Stimulated activated naive B cell treated with anti-CD40 and anti-IgM and Interleukin-4, amounts not matched to agents 10 μg/mL and 1 μg/mL and 100 μg/mL, for 72 hours (primary cell): ENCODE measurements at regions not wholly inside any gene's neighbourhood (a gene's known extent, or its start where the extent isn't known, plus 50 kb on each side); places are given as distances from the start of the nearest gene placed in this dataset.
"Not testable (repeated sequence)": the region's sequence is repeated elsewhere in the genome, so short reads cannot be mapped to it uniquely, and the experiment has no call there.

Experiments
- ATAC-seq, 2 donors: fragments of 150-1000 bp; cut with Tn5 transposase; replicated peaks; 2 replicates each; pipeline ENCODE4 v1.10.0; 2021; ENCODE audit warnings: moderate library complexity in 1 of 2
- DNase-seq: peaks from one replicate; pipeline ENCODE4 v3.0.0; 2021
- H3K27ac Mint-ChIP-seq: one replicate; pipeline ENCODE4 v1.8.0; 2022; ENCODE audit warnings: mild to moderate bottlenecking, mixed read lengths
- H3K27me3 Mint-ChIP-seq, 2 donors: one replicate each; pipeline ENCODE4 v1.8.0; 2022; ENCODE audit warnings: mixed read lengths in 2 of 2
- H3K36me3 Mint-ChIP-seq, 2 donors: one replicate each; pipeline ENCODE4 v1.8.0; 2022; ENCODE audit warnings: mixed read lengths in 2 of 2, mild to moderate bottlenecking in 1 of 2
- H3K4me1 Mint-ChIP-seq, 2 donors: one replicate each; pipeline ENCODE4 v1.8.0; 2022; ENCODE audit warnings: mixed read lengths in 2 of 2, mild to moderate bottlenecking in 1 of 2
- H3K4me3 Mint-ChIP-seq, 2 donors: one replicate each; pipeline ENCODE4 v1.8.0; 2022; ENCODE audit warnings: mild to moderate bottlenecking in 2 of 2, mixed read lengths in 2 of 2, moderate library complexity in 1 of 2
- H3K9me3 Mint-ChIP-seq, 2 donors: one replicate each; pipeline ENCODE4 v1.8.0; 2022; ENCODE audit warnings: mixed read lengths in 2 of 2, mild to moderate bottlenecking in 1 of 2

- ATAC-seq (no peak), DNase-seq (no peak)
- peaks cover 7% of the 10 kb centered on the region in 2 donors for H3K4me1 Mint-ChIP-seq
- H3K27me3 Mint-ChIP-seq = peaks cover 15 to 19% of the 10 kb centered on the region in 2 donors
- peaks cover 9 to 12% of the 10 kb centered on the region in 2 donors for H3K9me3 Mint-ChIP-seq
- H3K4me3 Mint-ChIP-seq = no peak overlapping the region
- no peak overlapping the region for H3K27ac Mint-ChIP-seq
- H3K36me3 Mint-ChIP-seq = peaks cover 0 to 5% of the 10 kb centered on the region in 2 donors
Observed at GRCh38 chr5:152056931-152057330, 132.3 kb upstream of the GLRA1 start.

- Mint-ChIP-seq H3K4me1 (no peaks in the 10 kb centered on the region), H3K36me3 (peaks cover 0 to 10% of the 10 kb centered on the region in 2 donors), H3K27ac (no peak overlapping the region), H3K27me3 (peaks cover 15 to 19% of the 10 kb centered on the region in 2 donors), H3K9me3 (peaks cover 27 to 28% of the 10 kb centered on the region in 2 donors), H3K4me3 (no peak overlapping the region)
- DNase-seq (no peak), ATAC-seq (no peak)
Observed at GRCh38 chr5:152052470-152052869, 127.8 kb upstream of the GLRA1 start.

GRCh38 chr5:152051499-152052454 lies 127.1 kb upstream of the GLRA1 start:
- Mint-ChIP-seq H3K4me3 (no peak overlapping the region), H3K9me3 (peaks cover 29 to 30% of the 10 kb centered on the region in 2 donors), H3K36me3 (peaks cover 0 to 10% of the 10 kb centered on the region in 2 donors), H3K4me1 (no peaks in the 10 kb centered on the region), H3K27ac (no peak overlapping the region), H3K27me3 (peaks cover 15 to 19% of the 10 kb centered on the region in 2 donors)
- DNase-seq = no peak
- no peak for ATAC-seq

- no peak for ATAC-seq
- H3K4me3 Mint-ChIP-seq = no peak overlapping the region
- H3K27me3 Mint-ChIP-seq = no peaks in the 10 kb centered on the region
- no peak for DNase-seq
- peaks cover 0 to 5% of the 10 kb centered on the region in 2 donors for H3K36me3 Mint-ChIP-seq
- H3K4me1 Mint-ChIP-seq = no peaks in the 10 kb centered on the region
- H3K9me3 Mint-ChIP-seq = peaks cover 22 to 25% of the 10 kb centered on the region in 2 donors
- no peak overlapping the region for H3K27ac Mint-ChIP-seq
Observed at GRCh38 chr5:152046361-152046760, 121.7 kb upstream of the GLRA1 start.

GRCh38 chr5:152038856-152039255 lies 114.2 kb upstream of the GLRA1 start:
- not testable (repeated sequence) for H3K36me3 Mint-ChIP-seq, H3K9me3 Mint-ChIP-seq, H3K27ac Mint-ChIP-seq, H3K4me3 Mint-ChIP-seq, H3K4me1 Mint-ChIP-seq, DNase-seq, H3K27me3 Mint-ChIP-seq, ATAC-seq

GRCh38 chr5:152026328-152027024 lies 101.8 kb upstream of the GLRA1 start:
- DNase-seq (peak; percentile 23), ATAC-seq (peak in 1 of 2 donors; percentile 20)
- not testable (repeated sequence) for H3K27me3 Mint-ChIP-seq, H3K4me3 Mint-ChIP-seq, H3K36me3 Mint-ChIP-seq, H3K4me1 Mint-ChIP-seq
- H3K9me3 Mint-ChIP-seq = peaks cover 14 to 15% of the 10 kb centered on the region in 2 donors
- H3K27ac Mint-ChIP-seq = peak overlapping the region; percentile 15

GRCh38 chr5:152016421-152016820 lies 91.8 kb upstream of the GLRA1 start:
- H3K27me3 Mint-ChIP-seq = no peaks in the 10 kb centered on the region
- peaks cover 0 to 4% of the 10 kb centered on the region in 2 donors for H3K9me3 Mint-ChIP-seq
- no peak overlapping the region for H3K4me3 Mint-ChIP-seq
- H3K36me3 Mint-ChIP-seq = no peaks in the 10 kb centered on the region
- H3K4me1 Mint-ChIP-seq = no peaks in the 10 kb centered on the region
- no peak overlapping the region for H3K27ac Mint-ChIP-seq
- DNase-seq = no peak
- ATAC-seq = no peak

- H3K36me3 Mint-ChIP-seq = no peaks in the 10 kb centered on the region
- H3K27ac Mint-ChIP-seq = no peak overlapping the region
- DNase-seq (no peak), ATAC-seq (no peak)
- H3K4me1 Mint-ChIP-seq = no peaks in the 10 kb centered on the region
- H3K9me3 Mint-ChIP-seq = no peaks in the 10 kb centered on the region
- no peak overlapping the region for H3K4me3 Mint-ChIP-seq
- no peaks in the 10 kb centered on the region for H3K27me3 Mint-ChIP-seq
Observed at GRCh38 chr5:152007653-152008335, 83.1 kb upstream of the GLRA1 start.

- H3K4me3 Mint-ChIP-seq = no peak overlapping the region
- H3K4me1 Mint-ChIP-seq = no peaks in the 10 kb centered on the region
- H3K27ac Mint-ChIP-seq = peak overlapping the region; percentile 42
- no peaks in the 10 kb centered on the region for H3K27me3 Mint-ChIP-seq
- no peak for ATAC-seq
- peaks cover 9 to 10% of the 10 kb centered on the region in 2 donors for H3K9me3 Mint-ChIP-seq
- no peaks in the 10 kb centered on the region for H3K36me3 Mint-ChIP-seq
- DNase-seq = no peak
Observed at GRCh38 chr5:152004095-152004494, 79.4 kb upstream of the GLRA1 start.
